GM23248 (cell line): ENCODE measurements at regions not wholly inside any gene's neighbourhood (a gene's known extent, or its start where the extent isn't known, plus 50 kb on each side); places are given as distances from the start of the nearest gene placed in this dataset.

Experiments
- EZH2 ChIP-seq: fragments of 200-600 bp; sonication (generic); IDR thresholded peaks from 2 replicates; pipeline ENCODE4 v1.6.1; 2018; ENCODE audit warnings: antibody characterized with exemption, mild to moderate bottlenecking; ENCODE audit not compliant: insufficient read depth, poor library complexity, severe bottlenecking
- EZH2phosphoT487 ChIP-seq: fragments of 200-600 bp; sonication (generic); IDR thresholded peaks from 2 replicates; pipeline ENCODE4 v1.6.1; 2018; ENCODE audit warnings: antibody characterized with exemption, moderate library complexity, mild to moderate bottlenecking, low read depth; ENCODE audit not compliant: insufficient read depth

- TF ChIP-seq EZH2: no peak
- no peak for TF ChIP-seq EZH2phosphoT487
Measured at GRCh38 chr6:40928763-40929162, 110.3 kb downstream of the UNC5CL start.
